H9 (cell line): ENCODE measurements at regions not wholly inside any gene's neighbourhood (a gene's known extent, or its start where the extent isn't known, plus 50 kb on each side); places are given as distances from the start of the nearest gene placed in this dataset.

Experiments
- DNase-seq: peaks from one replicate; pipeline ENCODE4 v3.0.0-alpha.2; 2017
- H2AFZ ChIP-seq: one replicate; pipeline ENCODE4 v1.6.1; 2013; ENCODE audit warnings: mild to moderate bottlenecking, low read length, control low read depth, moderate library complexity
- H2AK5ac ChIP-seq: 2 replicates; pipeline ENCODE4 v1.6.1; 2013; ENCODE audit warnings: low read length, control low read depth, mixed read lengths; ENCODE audit not compliant: insufficient read length
- H2BK120ac ChIP-seq: one replicate; pipeline ENCODE4 v1.6.1; 2013; ENCODE audit warnings: low read depth, mild to moderate bottlenecking, low read length, control low read depth, inconsistent platforms; ENCODE audit not compliant: poor library complexity, severe bottlenecking
- H2BK12ac ChIP-seq: 2 replicates; pipeline ENCODE4 v1.6.1; 2013; ENCODE audit warnings: low read length, control low read depth, mixed read lengths, low read depth; ENCODE audit not compliant: insufficient read length
- H2BK15ac ChIP-seq: 2 replicates; pipeline ENCODE4 v1.6.1; 2013; ENCODE audit warnings: low read depth, low read length, control low read depth
- H2BK20ac ChIP-seq: one replicate; pipeline ENCODE4 v1.6.1; 2013; ENCODE audit warnings: low read depth, mild to moderate bottlenecking, low read length, control low read depth, inconsistent platforms; ENCODE audit not compliant: poor library complexity, severe bottlenecking
- H2BK5ac ChIP-seq: 2 replicates; pipeline ENCODE4 v1.6.1; 2013; ENCODE audit warnings: low read length, control low read depth, mixed read lengths; ENCODE audit not compliant: insufficient read length
- H3K14ac ChIP-seq: 2 replicates; pipeline ENCODE4 v1.6.1; 2013; ENCODE audit warnings: low read length, control low read depth; ENCODE audit not compliant: insufficient read depth
- H3K18ac ChIP-seq: 2 replicates; pipeline ENCODE4 v1.6.1; 2013; ENCODE audit warnings: low read depth, mild to moderate bottlenecking, mixed read lengths, low read length, control low read depth; ENCODE audit not compliant: insufficient read length
- H3K23ac ChIP-seq: 2 replicates; pipeline ENCODE4 v1.6.1; 2013; ENCODE audit warnings: low read length, control low read depth, mixed read lengths, low read depth; ENCODE audit not compliant: insufficient read length
- H3K23me2 ChIP-seq: 2 replicates; pipeline ENCODE4 v1.6.1; 2013; ENCODE audit warnings: low read depth, mild to moderate bottlenecking, mixed read lengths, low read length, control low read depth; ENCODE audit not compliant: insufficient read length, poor library complexity, severe bottlenecking
- H3K27ac ChIP-seq: 2 replicates; pipeline ENCODE4 v1.5.1; 2013; ENCODE audit warnings: low read length, control low read depth, mixed read lengths, low read depth; ENCODE audit not compliant: insufficient read length
- H3K27me3 ChIP-seq: 2 replicates; pipeline ENCODE4 v1.6.1; 2013; ENCODE audit warnings: low read length, control low read depth, inconsistent platforms; ENCODE audit not compliant: insufficient read depth
- H3K4ac ChIP-seq: 2 replicates; pipeline ENCODE4 v1.6.1; 2013; ENCODE audit warnings: low read depth, mild to moderate bottlenecking, control low read depth, inconsistent platforms, low read length, moderate library complexity
- H3K4me1 ChIP-seq: 2 replicates; pipeline ENCODE4 v1.6.1; 2013; ENCODE audit warnings: low read length, control low read depth, inconsistent platforms; ENCODE audit not compliant: insufficient read depth
- H3K4me2 ChIP-seq: 2 replicates; pipeline ENCODE4 v1.6.1; 2013; ENCODE audit warnings: low read length, control low read depth, mixed read lengths; ENCODE audit not compliant: insufficient read length, insufficient read depth
- H3K56ac ChIP-seq: 2 replicates; pipeline ENCODE4 v1.6.1; 2013; ENCODE audit warnings: low read depth, mild to moderate bottlenecking, mixed read lengths, low read length, control low read depth; ENCODE audit not compliant: insufficient read length
- H3K79me1 ChIP-seq: 2 replicates; pipeline ENCODE4 v1.6.1; 2013; ENCODE audit warnings: low read depth, mild to moderate bottlenecking, moderate library complexity, low read length, control low read depth, inconsistent platforms; ENCODE audit not compliant: insufficient read depth, poor library complexity, severe bottlenecking
- H3K79me2 ChIP-seq: 2 replicates; pipeline ENCODE4 v1.6.1; 2013; ENCODE audit warnings: low read length, control low read depth, inconsistent platforms; ENCODE audit not compliant: insufficient read depth
- H3K9ac ChIP-seq: 2 replicates; pipeline ENCODE4 v1.6.1; 2013; ENCODE audit warnings: low read length, control low read depth, mixed read lengths; ENCODE audit not compliant: insufficient read length; ENCODE audit errors: extremely low read depth
- H3K9me3 ChIP-seq: one replicate; pipeline ENCODE4 v1.6.1; 2013; ENCODE audit warnings: low read depth, low read length, inconsistent platforms; ENCODE audit not compliant: control insufficient read depth
- H3T11ph ChIP-seq: one replicate; pipeline ENCODE4 v1.6.1; 2013; ENCODE audit warnings: mild to moderate bottlenecking, low read length, control low read depth, inconsistent platforms
- H4K20me1 ChIP-seq: one replicate; pipeline ENCODE4 v1.6.1; 2013; ENCODE audit not compliant: control insufficient read depth, insufficient read length, insufficient read depth
- H4K5ac ChIP-seq: 2 replicates; pipeline ENCODE4 v1.6.1; 2013; ENCODE audit warnings: low read depth, mild to moderate bottlenecking, mixed read lengths, low read length, control low read depth; ENCODE audit not compliant: insufficient read length
- H4K8ac ChIP-seq: replicated peaks from 2 replicates; pipeline ENCODE4 v1.6.1; 2013; ENCODE audit warnings: low read length, control low read depth, mixed read lengths, low read depth; ENCODE audit not compliant: insufficient read length
- H4K91ac ChIP-seq: 2 replicates; pipeline ENCODE4 v1.6.1; 2013; ENCODE audit warnings: low read depth, mild to moderate bottlenecking, moderate library complexity, mixed read lengths, low read length, control low read depth; ENCODE audit not compliant: insufficient read length
- H3K27ac Mint-ChIP-seq, 3 experiments: 2 replicates in 2 of 3; 3 replicates in 1 of 3; pipeline ENCODE4 v1.8.0; 2020 to 2021; ENCODE audit warnings: mixed read lengths in 3 of 3, mild to moderate bottlenecking in 1 of 3, moderate library complexity in 1 of 3
- H3K27me3 Mint-ChIP-seq: 2 replicates; pipeline ENCODE4 v1.8.0; 2021; ENCODE audit warnings: low read depth, mild to moderate bottlenecking, moderate library complexity, mixed read lengths
- H3K36me3 Mint-ChIP-seq, 3 experiments: 2 replicates in 2 of 3; 3 replicates in 1 of 3; pipeline ENCODE4 v1.8.0; 2020 to 2021; ENCODE audit warnings: low read depth in 3 of 3, mixed read lengths in 3 of 3; ENCODE audit not compliant: insufficient read depth in 1 of 3
- H3K4me1 Mint-ChIP-seq, 2 experiments: 2 replicates each; pipeline ENCODE4 v1.8.0; 2020; ENCODE audit warnings: mixed read lengths in 2 of 2
- H3K4me3 Mint-ChIP-seq, 2 experiments: 2 replicates in 1 of 2; 3 replicates in 1 of 2; pipeline ENCODE4 v1.8.0; 2020 to 2021; ENCODE audit warnings: mild to moderate bottlenecking in 2 of 2, mixed read lengths in 2 of 2, moderate library complexity in 1 of 2
- H3K9me3 Mint-ChIP-seq, 2 experiments: 2 replicates in 1 of 2; 3 replicates in 1 of 2; pipeline ENCODE4 v1.8.0; 2020; ENCODE audit warnings: mild to moderate bottlenecking in 2 of 2, mixed read lengths in 2 of 2, moderate library complexity in 1 of 2
- WGBS: extraction: QIAGEN DNeasy Blood & Tissue Kit; methylation state at CpG from one replicate; pipeline ENCODE4 v1.1.7; 2013; ENCODE audit warnings: missing lambda C conversion rate, low lambda C conversion rate, mixed read lengths; ENCODE audit not compliant: insufficient read length; ENCODE audit errors: extremely low coverage; 5-methylcytosine and 5-hydroxymethylcytosine counted together
- TF ChIP-seq, protein P1 (sequence below): fragments of 200-600 bp; sonication (generic); conservative IDR thresholded peaks from 3 replicates; pipeline ENCODE4 v1.8.0; 2021; ENCODE audit warnings: antibody characterized with exemption, mild to moderate bottlenecking

DNA sequence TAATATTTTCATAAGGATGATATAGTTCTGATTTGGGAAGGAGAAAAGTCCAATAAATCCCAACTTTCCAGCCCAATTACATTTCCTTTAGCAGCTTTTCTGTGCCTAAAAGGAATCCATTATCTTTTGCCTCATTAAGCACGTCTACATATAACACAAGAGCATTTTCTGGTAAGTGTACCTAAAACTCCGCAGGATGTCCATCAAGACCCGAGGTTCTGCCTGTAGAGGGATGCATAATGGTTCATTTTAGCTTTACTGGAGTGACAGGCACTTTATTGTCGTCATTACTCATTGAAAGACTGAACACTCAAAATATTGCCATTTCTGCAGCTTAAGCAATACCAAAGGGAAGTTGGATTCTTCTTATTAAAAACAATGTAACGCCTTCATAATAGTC, 669.0 kb downstream of the PRELID2 start:
- H3K23ac ChIP-seq = no peak overlapping the region

More for the DNA sequence above, 669.0 kb downstream of the PRELID2 start:
- H3K18ac ChIP-seq = no peak overlapping the region
- H3K4me3 Mint-ChIP-seq = no peak overlapping the region
- no peak overlapping the region for H3K4me2 ChIP-seq
- no peak overlapping the region for H2AFZ ChIP-seq
- H3K56ac ChIP-seq = no peak overlapping the region
- no peaks in the 10 kb centered on the region; a peak in 1 of 5 replicates for H3K9me3 Mint-ChIP-seq
- H4K5ac ChIP-seq = no peak overlapping the region
- H3T11ph ChIP-seq = no peak overlapping the region
- no peak overlapping the region for H2BK20ac ChIP-seq
- H3K4me1 Mint-ChIP-seq = peaks cover 4% of the 10 kb centered on the region in 2 experiments
- H3K4ac ChIP-seq = no peak overlapping the region
- no peaks in the 10 kb centered on the region for H4K20me1 ChIP-seq
- no peaks in the 10 kb centered on the region for H3K9me3 ChIP-seq
- H3K9ac ChIP-seq = no peak overlapping the region
- WGBS = no CpG with 5 or more reads among the region's 5 CpGs
- H3K23me2 ChIP-seq = no peaks in the 10 kb centered on the region
- H2BK120ac ChIP-seq = no peak overlapping the region
- no peak for DNase-seq
- no peak overlapping the region for H2BK15ac ChIP-seq
- no peak overlapping the region for H3K27ac Mint-ChIP-seq
- no peak overlapping the region for H4K91ac ChIP-seq
- peaks cover 11% of the 10 kb centered on the region for H3K27me3 Mint-ChIP-seq
- H2BK5ac ChIP-seq = no peak overlapping the region
- no peak overlapping the region for H3K14ac ChIP-seq
- no peaks in the 10 kb centered on the region for H3K27me3 ChIP-seq
- no peak overlapping the region for H2AK5ac ChIP-seq
- no peak overlapping the region for H2BK12ac ChIP-seq
- no peak overlapping the region for H3K27ac ChIP-seq
- TF ChIP-seq, protein P1, sequence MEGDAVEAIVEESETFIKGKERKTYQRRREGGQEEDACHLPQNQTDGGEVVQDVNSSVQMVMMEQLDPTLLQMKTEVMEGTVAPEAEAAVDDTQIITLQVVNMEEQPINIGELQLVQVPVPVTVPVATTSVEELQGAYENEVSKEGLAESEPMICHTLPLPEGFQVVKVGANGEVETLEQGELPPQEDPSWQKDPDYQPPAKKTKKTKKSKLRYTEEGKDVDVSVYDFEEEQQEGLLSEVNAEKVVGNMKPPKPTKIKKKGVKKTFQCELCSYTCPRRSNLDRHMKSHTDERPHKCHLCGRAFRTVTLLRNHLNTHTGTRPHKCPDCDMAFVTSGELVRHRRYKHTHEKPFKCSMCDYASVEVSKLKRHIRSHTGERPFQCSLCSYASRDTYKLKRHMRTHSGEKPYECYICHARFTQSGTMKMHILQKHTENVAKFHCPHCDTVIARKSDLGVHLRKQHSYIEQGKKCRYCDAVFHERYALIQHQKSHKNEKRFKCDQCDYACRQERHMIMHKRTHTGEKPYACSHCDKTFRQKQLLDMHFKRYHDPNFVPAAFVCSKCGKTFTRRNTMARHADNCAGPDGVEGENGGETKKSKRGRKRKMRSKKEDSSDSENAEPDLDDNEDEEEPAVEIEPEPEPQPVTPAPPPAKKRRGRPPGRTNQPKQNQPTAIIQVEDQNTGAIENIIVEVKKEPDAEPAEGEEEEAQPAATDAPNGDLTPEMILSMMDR = no peak
- no peaks in the 10 kb centered on the region for H3K79me2 ChIP-seq
- no peaks in the 10 kb centered on the region; a peak in 1 of 7 replicates for H3K36me3 Mint-ChIP-seq
- no peaks in the 10 kb centered on the region; the same call in 1 of the 2 replicates for H3K4me1 ChIP-seq
- no peak overlapping the region for H4K8ac ChIP-seq
- no peaks in the 10 kb centered on the region for H3K79me1 ChIP-seq
